OCI-M2 (cell line): ENCODE measurements at regions not wholly inside any gene's neighbourhood (a gene's known extent, or its start where the extent isn't known, plus 50 kb on each side); places are given as distances from the start of the nearest gene placed in this dataset.
"Not testable (repeated sequence)": the region's sequence is repeated elsewhere in the genome, so short reads cannot be mapped to it uniquely, and the experiment has no call there.

Experiments used
- DNase-seq: peaks from one replicate; lab custom pipeline; 2025; ENCODE audit not compliant: unreplicated experiment; lab: John Stamatoyannopoulos, UW

DNA sequence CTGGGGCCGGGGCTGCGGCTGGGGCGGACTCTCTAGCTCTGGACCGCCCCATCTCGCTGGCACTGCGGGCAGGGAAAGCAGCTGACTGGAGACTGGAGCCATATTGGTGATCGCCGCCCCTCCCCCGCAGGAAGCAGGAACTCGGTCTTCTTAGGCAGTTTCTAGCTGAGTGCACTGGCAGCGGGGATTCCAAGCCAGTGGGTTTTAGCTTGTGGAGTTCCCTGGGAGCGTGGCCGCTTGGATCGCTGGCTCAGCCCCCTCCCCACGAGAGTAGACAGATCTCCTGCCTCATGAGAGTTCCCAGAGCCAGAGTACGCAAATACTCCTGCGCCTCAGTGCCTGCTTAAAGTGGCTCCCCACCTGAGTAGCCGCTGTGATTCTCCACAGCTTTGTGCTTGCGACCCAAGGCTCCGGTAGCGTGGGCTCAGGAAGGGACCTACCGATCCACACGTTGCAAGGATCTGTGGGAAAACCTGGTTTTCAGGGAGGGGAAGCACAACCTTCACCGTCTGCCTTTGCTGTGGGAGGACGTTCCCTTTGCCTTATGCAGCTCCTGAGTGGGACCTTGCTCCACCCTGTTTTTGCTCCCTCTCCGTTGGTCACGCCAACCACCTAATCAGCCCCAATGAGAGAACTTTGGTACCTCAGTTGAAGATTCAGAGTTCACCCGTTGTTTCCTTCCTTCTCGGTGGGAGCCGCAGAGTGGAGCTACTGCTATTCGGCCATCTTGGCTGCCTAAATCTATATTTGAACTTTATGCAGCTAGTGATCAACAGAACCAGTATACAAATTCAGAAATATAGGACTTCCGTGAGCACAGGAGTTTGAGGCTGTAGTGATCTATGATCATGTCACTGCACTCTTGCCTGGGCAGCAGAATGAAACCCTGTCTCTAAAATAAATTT, 803.9 kb upstream of the PCDH10 start:
- DNase-seq: no peak

- DNase-seq: no peak
These were observed 803.1 kb upstream of the PCDH10 start for GRCh38 chr4:132346016-132346415.

GRCh38 chr4:132351606-132352005, 797.5 kb upstream of the PCDH10 start:
- DNase-seq: not testable (repeated sequence)

DNA sequence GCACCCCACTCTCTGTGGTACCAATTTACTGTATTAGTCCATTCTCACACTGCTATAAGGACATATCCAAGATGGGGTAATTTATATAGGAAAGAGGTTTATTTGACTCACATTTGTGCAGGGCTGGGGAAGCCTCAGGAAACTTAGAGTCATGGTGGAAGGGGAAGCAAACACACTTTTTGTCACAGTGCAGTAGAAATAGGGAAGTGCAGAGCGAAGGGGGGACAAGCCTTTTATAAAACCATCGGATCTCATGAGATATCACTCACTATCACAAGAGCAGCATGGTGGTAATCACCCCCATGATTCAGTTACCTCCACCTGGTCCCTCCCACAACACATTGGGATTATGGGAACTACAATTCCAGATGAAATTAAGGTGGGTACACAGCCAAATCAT, 766.9 kb upstream of the PCDH10 start:
- no peak for DNase-seq

DNA sequence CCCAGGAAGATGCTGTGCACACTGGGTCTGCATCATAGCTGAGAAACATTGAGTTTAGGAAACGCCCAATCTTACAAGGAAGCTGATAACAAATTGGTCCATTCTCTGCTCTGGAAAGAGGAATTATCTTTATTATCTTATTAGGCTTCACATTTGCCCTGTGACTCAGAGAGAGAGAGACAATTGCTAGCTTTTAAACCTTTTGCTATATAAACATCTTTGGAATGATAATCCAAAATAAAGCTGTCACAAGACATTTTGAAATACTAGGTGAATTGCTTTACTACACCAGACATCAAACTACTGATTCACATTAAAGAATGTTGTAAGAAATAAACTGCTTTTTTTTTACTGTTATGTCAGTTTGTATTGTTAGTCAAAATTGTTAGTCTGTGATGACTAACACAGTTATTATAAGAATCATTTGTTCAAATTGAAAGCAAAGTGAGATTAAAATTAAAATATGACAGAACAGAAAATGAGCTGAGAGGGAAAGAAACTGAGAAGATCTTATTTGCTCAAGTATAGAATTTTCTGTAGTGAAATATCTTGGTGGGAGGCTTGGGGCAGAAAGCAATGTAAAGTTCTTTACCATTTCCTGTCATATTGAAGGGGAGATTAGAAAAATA, 765.4 kb upstream of the PCDH10 start:
- DNase-seq: no peak

- DNase-seq: no peak
These were observed 764.4 kb upstream of the PCDH10 start for GRCh38 chr4:132384709-132385108.

DNA sequence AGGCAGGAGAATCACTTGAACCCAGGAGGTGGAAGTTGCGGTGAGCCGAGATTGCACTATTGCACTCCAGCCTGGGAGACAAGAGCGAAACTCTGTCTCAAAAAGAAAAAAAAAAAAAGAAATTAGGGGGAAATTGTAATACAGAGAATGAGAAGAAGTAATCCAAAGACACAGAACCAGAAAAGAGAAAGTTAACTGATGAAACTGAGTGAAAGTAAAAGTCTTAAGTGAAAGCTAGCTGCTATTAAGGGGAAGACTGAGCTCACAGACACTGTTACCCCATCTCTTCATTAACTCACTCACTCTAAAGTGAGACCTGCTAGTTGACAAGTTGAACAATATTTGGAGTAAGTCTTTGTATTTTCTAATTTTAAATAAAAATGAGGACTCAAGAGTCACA, 763.0 kb upstream of the PCDH10 start:
- DNase-seq: no peak

- DNase-seq: no peak
These were observed 762.0 kb upstream of the PCDH10 start for GRCh38 chr4:132387060-132387459.

- no peak for DNase-seq
These were observed 753.5 kb upstream of the PCDH10 start for GRCh38 chr4:132395561-132395960.

GRCh38 chr4:132396636-132397035, 752.5 kb upstream of the PCDH10 start:
- DNase-seq: no peak

DNA sequence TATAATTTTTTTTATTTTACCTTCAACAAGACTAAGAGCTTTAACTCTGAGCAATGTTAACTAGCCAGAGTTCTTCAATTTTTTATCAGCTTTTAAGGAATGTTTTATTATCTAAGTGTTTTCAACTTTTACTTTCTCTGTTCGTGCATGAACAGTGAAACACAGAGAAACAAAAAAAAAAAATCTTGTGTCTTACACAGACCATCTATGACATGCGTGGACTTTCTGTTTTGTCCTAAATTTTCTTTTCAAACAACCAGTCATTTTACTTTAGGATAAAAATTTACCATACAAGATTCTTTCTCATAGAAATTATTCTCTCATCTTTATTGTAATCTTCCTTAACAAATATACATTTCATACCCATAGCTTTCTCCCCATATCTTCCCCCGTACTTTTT, 731.9 kb upstream of the PCDH10 start:
- DNase-seq: no peak

GRCh38 chr4:132427125-132427524, 722.0 kb upstream of the PCDH10 start:
- DNase-seq: no peak

- DNase-seq: no peak
These were observed 712.0 kb upstream of the PCDH10 start for GRCh38 chr4:132437117-132437516.

- no peak for DNase-seq
These were observed 703.7 kb upstream of the PCDH10 start for GRCh38 chr4:132445386-132445785.

GRCh38 chr4:132457987-132458386, 691.1 kb upstream of the PCDH10 start:
- DNase-seq: not testable (repeated sequence)

- DNase-seq: no peak
These were observed 669.6 kb upstream of the PCDH10 start for GRCh38 chr4:132479543-132479942.

- no peak for DNase-seq
These were observed 660.5 kb upstream of the PCDH10 start for GRCh38 chr4:132488555-132488954.

DNA sequence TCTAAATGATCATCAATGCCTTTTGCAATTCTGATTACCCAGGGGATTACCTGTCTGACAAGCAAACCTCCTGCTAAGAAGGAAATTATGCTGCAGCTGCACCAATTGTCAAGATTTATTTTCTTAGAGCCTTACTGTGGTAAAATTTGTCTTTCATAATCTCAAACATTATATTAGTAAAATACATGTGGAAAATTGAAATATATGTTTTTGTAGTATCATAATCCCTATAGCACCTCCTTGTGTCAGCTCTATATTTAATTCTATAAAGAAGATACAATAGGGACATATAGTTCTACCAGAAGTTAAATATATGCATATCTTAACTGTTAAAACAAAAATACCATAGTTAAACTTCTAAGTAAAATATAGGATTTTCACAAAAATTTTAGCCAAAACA, 655.6 kb upstream of the PCDH10 start:
- no peak for DNase-seq

GRCh38 chr4:132495267-132495812, 653.8 kb upstream of the PCDH10 start:
- not testable (repeated sequence) for DNase-seq

DNA sequence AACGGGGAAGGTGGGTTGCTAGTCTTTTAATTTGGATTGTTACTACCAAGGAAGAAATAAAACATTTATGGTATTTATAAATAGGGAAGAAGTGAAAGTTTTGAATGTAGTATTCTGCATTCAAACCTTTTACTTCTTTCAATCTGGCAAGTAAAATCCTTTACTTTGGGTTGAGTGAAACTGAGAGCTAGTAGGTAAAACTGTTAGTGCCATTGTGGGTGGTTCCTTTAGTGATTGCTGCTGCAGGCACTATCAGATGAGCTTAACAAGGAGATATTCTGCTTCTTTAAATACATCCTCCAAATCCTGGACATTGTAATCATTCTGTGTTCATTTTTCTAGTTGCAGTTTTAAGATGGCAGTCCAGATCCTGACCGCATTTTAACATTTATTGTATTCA, 650.9 kb upstream of the PCDH10 start:
- DNase-seq: no peak

GRCh38 chr4:132502096-132502552, 647.0 kb upstream of the PCDH10 start:
- no peak for DNase-seq

DNA sequence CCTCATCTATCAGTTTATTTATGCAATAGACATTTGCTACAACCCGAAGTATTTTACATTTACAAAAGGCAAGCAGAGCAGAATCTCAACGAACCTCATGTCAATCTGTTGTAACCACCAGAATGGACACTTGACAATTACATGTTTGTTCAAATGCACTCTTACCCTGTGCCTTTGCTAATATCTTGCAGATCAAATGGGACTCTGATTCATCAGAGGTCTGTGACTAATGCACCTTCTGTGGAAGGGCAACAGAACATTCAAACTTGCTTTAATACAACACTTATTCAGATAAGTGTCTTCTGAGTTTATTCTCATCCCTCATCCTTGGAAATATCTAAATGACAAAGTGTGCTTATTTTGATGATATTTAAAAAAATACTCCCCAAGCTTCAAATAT, 644.7 kb upstream of the PCDH10 start:
- DNase-seq: no peak
